BLaER1 (cell line): ENCODE measurements at regions not wholly inside any gene's neighbourhood (a gene's known extent, or its start where the extent isn't known, plus 50 kb on each side); places are given as distances from the start of the nearest gene placed in this dataset.

Source experiments
- H3K27ac ChIP-seq: shearing (Covaris generic); formaldehyde crosslinking; 2 replicates; pipeline ENCODE4 v1.8.1; 2022
- H3K27me3 ChIP-seq: shearing (Covaris generic); formaldehyde crosslinking; 2 replicates; pipeline ENCODE4 v1.8.1; 2022
- H3K36me3 ChIP-seq: shearing (Covaris generic); formaldehyde crosslinking; 2 replicates; pipeline ENCODE4 v1.8.1; 2022
- H3K4me1 ChIP-seq: shearing (Covaris generic); formaldehyde crosslinking; 2 replicates; pipeline ENCODE4 v1.8.1; 2022
- H3K4me2 ChIP-seq: shearing (Covaris generic); formaldehyde crosslinking; 2 replicates; pipeline ENCODE4 v1.8.1; 2022
- H3K4me3 ChIP-seq: shearing (Covaris generic); formaldehyde crosslinking; 2 replicates; pipeline ENCODE4 v1.8.1; 2022
- H3K9ac ChIP-seq: shearing (Covaris generic); formaldehyde crosslinking; 2 replicates; pipeline ENCODE4 v1.8.1; 2022
- H3K9me3 ChIP-seq: shearing (Covaris generic); formaldehyde crosslinking; 2 replicates; pipeline ENCODE4 v1.8.1; 2022
- H4K20me1 ChIP-seq: shearing (Covaris generic); formaldehyde crosslinking; 2 replicates; pipeline ENCODE4 v1.8.1; 2022
- Cebpa-rat ChIP-seq: shearing (Covaris generic); IDR thresholded peaks from 2 replicates; pipeline ENCODE4 v1.8.1; 2022

GRCh38 chr11:71080239-71081097, 171.9 kb downstream of the SHANK2 start:
- H3K27ac ChIP-seq: peak overlapping the region; percentile 53; the same call in 1 of the 2 replicates
- no peaks in the 10 kb centered on the region for H3K36me3 ChIP-seq
- no peaks in the 10 kb centered on the region for H4K20me1 ChIP-seq
- peak; percentile 93 for TF ChIP-seq Cebpa-rat
- no peak overlapping the region for H3K4me3 ChIP-seq
- H3K9me3 ChIP-seq: peaks cover 11% of the 10 kb centered on the region
- peaks cover 43% of the 10 kb centered on the region for H3K4me1 ChIP-seq
- peak overlapping the region; percentile 81 for H3K4me2 ChIP-seq
- H3K27me3 ChIP-seq: no peaks in the 10 kb centered on the region
- H3K9ac ChIP-seq: no peak overlapping the region

DNA sequence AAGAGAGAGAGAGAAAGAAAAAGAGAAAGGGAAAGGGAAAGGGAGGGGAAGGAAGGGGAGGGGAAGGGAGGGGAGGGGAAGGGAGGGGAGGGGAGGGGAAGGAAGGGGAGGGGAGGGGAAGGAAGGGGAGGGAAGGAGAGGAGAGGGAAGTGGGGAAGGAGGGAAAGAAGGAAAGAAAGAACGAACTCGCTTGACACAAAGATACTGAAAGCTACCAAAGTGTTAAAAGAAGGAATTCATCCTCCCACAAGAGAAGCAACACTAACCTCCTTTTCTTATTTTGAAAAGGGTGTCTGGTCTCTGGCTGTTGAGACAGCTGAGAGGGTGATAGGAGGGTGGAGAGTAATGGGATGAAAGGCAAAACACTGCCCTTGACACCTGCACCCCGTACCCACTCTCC, 172.6 kb downstream of the SHANK2 start:
- Histone ChIP-seq H3K36me3 (no peaks in the 10 kb centered on the region), H3K27me3 (no peaks in the 10 kb centered on the region), H4K20me1 (no peaks in the 10 kb centered on the region), H3K27ac (no peak overlapping the region), H3K4me2 (peak overlapping the region; percentile 81), H3K9ac (no peak overlapping the region), H3K4me3 (no peak overlapping the region), H3K9me3 (peaks cover 11% of the 10 kb centered on the region), H3K4me1 (peaks cover 43% of the 10 kb centered on the region)
- TF ChIP-seq Cebpa-rat: no peak

DNA sequence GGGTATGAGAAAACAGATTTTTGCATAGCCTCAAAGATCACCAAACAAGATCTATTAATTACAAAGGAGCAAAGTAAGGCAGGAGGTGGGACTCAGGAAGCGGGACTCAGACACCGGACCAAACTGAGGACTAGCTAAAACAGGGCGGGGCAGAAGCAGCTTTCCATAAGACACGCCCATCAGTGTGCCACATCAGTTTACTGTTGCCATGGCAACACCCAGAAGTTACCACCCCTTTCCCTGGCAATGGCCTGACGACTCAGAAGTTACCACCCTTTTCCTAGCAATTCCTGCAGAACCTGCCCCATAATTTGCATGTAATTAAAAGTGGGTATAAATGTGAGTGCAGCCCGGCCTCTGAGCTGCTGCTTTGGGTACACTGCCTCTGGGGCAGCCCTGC, 173.9 kb downstream of the SHANK2 start:
- Histone ChIP-seq H3K9ac (no peak overlapping the region), H3K9me3 (peaks cover 11% of the 10 kb centered on the region), H3K4me3 (no peak overlapping the region), H3K27ac (no peak overlapping the region), H3K4me1 (peaks cover 43% of the 10 kb centered on the region), H4K20me1 (no peaks in the 10 kb centered on the region), H3K36me3 (no peaks in the 10 kb centered on the region), H3K27me3 (no peaks in the 10 kb centered on the region), H3K4me2 (no peak overlapping the region)
- TF ChIP-seq Cebpa-rat: no peak

GRCh38 chr11:71076525-71077304, 175.7 kb downstream of the SHANK2 start:
- no peak overlapping the region for H3K27ac ChIP-seq
- peaks cover 11% of the 10 kb centered on the region for H3K9me3 ChIP-seq
- H3K9ac ChIP-seq: no peak overlapping the region
- TF ChIP-seq Cebpa-rat: no peak
- no peaks in the 10 kb centered on the region for H4K20me1 ChIP-seq
- no peaks in the 10 kb centered on the region for H3K27me3 ChIP-seq
- peak overlapping the region; percentile 42 for H3K4me2 ChIP-seq
- no peak overlapping the region for H3K4me3 ChIP-seq
- H3K4me1 ChIP-seq: peaks cover 43% of the 10 kb centered on the region
- H3K36me3 ChIP-seq: no peaks in the 10 kb centered on the region

DNA sequence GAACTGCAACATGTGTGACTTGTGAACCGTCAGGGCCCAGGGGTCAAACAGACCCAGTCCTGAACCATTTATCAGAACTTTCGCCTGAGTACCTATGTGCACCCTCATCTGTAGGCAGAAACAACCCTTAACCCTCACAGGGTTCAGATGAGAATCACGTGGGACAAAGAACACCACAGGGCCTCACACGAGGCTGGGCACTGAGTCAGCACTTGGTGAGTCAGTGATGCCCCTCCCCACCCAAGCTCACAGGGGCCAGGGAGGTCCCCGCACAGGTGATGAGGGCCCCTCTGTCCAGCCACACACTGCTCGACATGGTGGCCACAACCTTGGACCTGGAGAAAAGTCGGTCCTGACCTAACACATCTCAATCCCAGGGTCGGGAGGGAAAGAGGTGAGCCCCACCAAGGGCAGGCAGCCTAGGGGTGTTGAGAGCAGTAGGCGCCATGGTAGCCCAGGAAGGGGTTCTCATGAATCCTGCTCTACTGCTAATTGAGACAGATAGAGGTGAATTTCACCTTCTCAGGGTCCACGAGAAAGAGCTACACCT, 176.4 kb downstream of the SHANK2 start:
- Histone ChIP-seq H3K9ac (no peak overlapping the region), H3K4me2 (no peak overlapping the region), H4K20me1 (no peaks in the 10 kb centered on the region), H3K36me3 (no peaks in the 10 kb centered on the region), H3K9me3 (peaks cover 11% of the 10 kb centered on the region), H3K27me3 (no peaks in the 10 kb centered on the region), H3K4me1 (peaks cover 45% of the 10 kb centered on the region), H3K27ac (no peak overlapping the region), H3K4me3 (no peak overlapping the region)
- no peak for TF ChIP-seq Cebpa-rat

DNA sequence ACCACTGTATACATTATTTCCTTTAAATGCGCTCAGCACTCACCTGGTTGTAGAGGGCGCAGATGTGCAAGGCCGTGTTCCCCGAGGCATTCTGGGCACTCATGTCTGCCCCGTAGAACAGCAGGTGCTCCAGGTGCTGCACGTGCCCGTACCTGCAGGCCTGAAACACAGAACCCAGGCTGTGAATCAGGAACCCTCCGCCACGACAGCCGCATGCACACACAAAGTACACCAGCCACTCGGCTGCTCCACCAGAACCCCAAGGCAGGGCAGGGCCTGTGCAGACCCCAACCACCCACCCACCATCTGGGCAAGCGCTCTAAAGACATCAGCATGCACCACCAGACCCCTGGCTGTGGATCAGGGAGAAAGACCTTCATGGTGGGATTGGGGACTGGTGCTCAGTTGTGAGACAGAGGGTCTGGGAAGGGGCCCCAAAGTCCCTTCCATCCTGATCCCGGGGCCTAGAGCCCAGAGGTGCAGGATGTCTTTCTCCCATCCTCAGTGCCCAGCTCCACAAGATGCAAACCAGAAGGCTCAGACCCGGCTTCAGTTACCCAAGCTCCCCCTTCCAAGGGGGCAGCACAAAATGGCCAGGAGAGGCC, 177.2 kb downstream of the SHANK2 start:
- no peak for TF ChIP-seq Cebpa-rat
- no peak overlapping the region for H3K4me3 ChIP-seq
- H3K9me3 ChIP-seq: peaks cover 11% of the 10 kb centered on the region

GRCh38 chr11:71071736-71072509, 180.5 kb downstream of the SHANK2 start:
- no peaks in the 10 kb centered on the region for H4K20me1 ChIP-seq
- H3K36me3 ChIP-seq: no peaks in the 10 kb centered on the region
- no peak overlapping the region for H3K4me3 ChIP-seq
- H3K27ac ChIP-seq: no peak overlapping the region
- peaks cover 7% of the 10 kb centered on the region; the same call in 1 of the 2 replicates for H3K9me3 ChIP-seq
- TF ChIP-seq Cebpa-rat: no peak
- peaks cover 30% of the 10 kb centered on the region for H3K4me1 ChIP-seq
- H3K27me3 ChIP-seq: no peaks in the 10 kb centered on the region
- no peak overlapping the region for H3K4me2 ChIP-seq
- H3K9ac ChIP-seq: no peak overlapping the region

More for the DNA sequence above, 177.2 kb downstream of the SHANK2 start:
- no peaks in the 10 kb centered on the region for H3K36me3 ChIP-seq
- no peaks in the 10 kb centered on the region for H3K27me3 ChIP-seq
- H4K20me1 ChIP-seq: no peaks in the 10 kb centered on the region
- peaks cover 40% of the 10 kb centered on the region for H3K4me1 ChIP-seq
- no peak overlapping the region for H3K4me2 ChIP-seq
- H3K9ac ChIP-seq: no peak overlapping the region
- H3K27ac ChIP-seq: no peak overlapping the region

GRCh38 chr11:71070490-71071453, 181.6 kb downstream of the SHANK2 start:
- no peak overlapping the region for H3K4me3 ChIP-seq
- H3K27me3 ChIP-seq: no peaks in the 10 kb centered on the region
- H3K9ac ChIP-seq: no peak overlapping the region
- H3K4me1 ChIP-seq: peaks cover 36% of the 10 kb centered on the region
- TF ChIP-seq Cebpa-rat: no peak
- no peak overlapping the region for H3K4me2 ChIP-seq
- H4K20me1 ChIP-seq: no peaks in the 10 kb centered on the region
- no peak overlapping the region for H3K27ac ChIP-seq
- H3K36me3 ChIP-seq: no peaks in the 10 kb centered on the region
- peaks cover 7% of the 10 kb centered on the region; the same call in 1 of the 2 replicates for H3K9me3 ChIP-seq
